Osteoblast (primary cell): ENCODE measurements at regions not wholly inside any gene's neighbourhood (a gene's known extent, or its start where the extent isn't known, plus 50 kb on each side); places are given as distances from the start of the nearest gene placed in this dataset.

ENCODE experiments used
- DNase-seq: peaks from one replicate; pipeline ENCODE4 v3.0.0; 2011; ENCODE audit warnings: low spot score, mixed read lengths; ENCODE audit not compliant: insufficient read length; ENCODE audit errors: missing footprints
- H2AFZ ChIP-seq: 2 replicates; pipeline ENCODE4 v1.6.0; 2011; ENCODE audit warnings: mild to moderate bottlenecking, low read length
- H3K27ac ChIP-seq: 2 replicates; pipeline ENCODE4 v1.5.1; 2011; ENCODE audit warnings: mild to moderate bottlenecking, low read depth, low read length, moderate library complexity
- H3K27me3 ChIP-seq: 2 replicates; pipeline ENCODE4 v1.6.0; 2012; ENCODE audit warnings: mild to moderate bottlenecking, control low read depth, inconsistent platforms, low read length, moderate library complexity; ENCODE audit not compliant: insufficient read depth
- H3K36me3 ChIP-seq: 2 replicates; pipeline ENCODE4 v1.5.1; 2011; ENCODE audit warnings: mild to moderate bottlenecking, low read length, control low read depth, moderate library complexity; ENCODE audit not compliant: insufficient read depth
- H3K4me1 ChIP-seq: 2 replicates; pipeline ENCODE4 v1.5.1; 2011; ENCODE audit warnings: mild to moderate bottlenecking, low read length, control low read depth, moderate library complexity; ENCODE audit not compliant: insufficient read depth
- H3K4me2 ChIP-seq: 2 replicates; pipeline ENCODE4 v1.6.0; 2011; ENCODE audit warnings: mild to moderate bottlenecking, low read length; ENCODE audit not compliant: insufficient read depth
- H3K4me3 ChIP-seq: fragments of 200-600 bp; sonication (generic); 3 replicates; pipeline ENCODE4 v1.5.1; 2012; ENCODE audit warnings: mild to moderate bottlenecking, low read length, inconsistent platforms; ENCODE audit not compliant: insufficient read depth
- H3K79me2 ChIP-seq: 2 replicates; pipeline ENCODE4 v1.6.0; 2012; ENCODE audit warnings: mild to moderate bottlenecking, low read length, control low read depth, inconsistent platforms; ENCODE audit not compliant: insufficient read depth
- H3K9me3 ChIP-seq: 2 replicates; pipeline ENCODE4 v1.5.1; 2011; ENCODE audit warnings: low read depth, low read length, control low read depth
- H4K20me1 ChIP-seq: 2 replicates; pipeline ENCODE4 v1.6.0; 2012; ENCODE audit warnings: mild to moderate bottlenecking, low read length, control low read depth; ENCODE audit not compliant: insufficient read depth
- TF ChIP-seq, protein P1 (sequence below): IDR thresholded peaks from 2 replicates; pipeline ENCODE4 v1.5.1; 2011; ENCODE audit warnings: mild to moderate bottlenecking, low read depth, low read length, moderate library complexity; ENCODE audit errors: extremely low read depth

DNA sequence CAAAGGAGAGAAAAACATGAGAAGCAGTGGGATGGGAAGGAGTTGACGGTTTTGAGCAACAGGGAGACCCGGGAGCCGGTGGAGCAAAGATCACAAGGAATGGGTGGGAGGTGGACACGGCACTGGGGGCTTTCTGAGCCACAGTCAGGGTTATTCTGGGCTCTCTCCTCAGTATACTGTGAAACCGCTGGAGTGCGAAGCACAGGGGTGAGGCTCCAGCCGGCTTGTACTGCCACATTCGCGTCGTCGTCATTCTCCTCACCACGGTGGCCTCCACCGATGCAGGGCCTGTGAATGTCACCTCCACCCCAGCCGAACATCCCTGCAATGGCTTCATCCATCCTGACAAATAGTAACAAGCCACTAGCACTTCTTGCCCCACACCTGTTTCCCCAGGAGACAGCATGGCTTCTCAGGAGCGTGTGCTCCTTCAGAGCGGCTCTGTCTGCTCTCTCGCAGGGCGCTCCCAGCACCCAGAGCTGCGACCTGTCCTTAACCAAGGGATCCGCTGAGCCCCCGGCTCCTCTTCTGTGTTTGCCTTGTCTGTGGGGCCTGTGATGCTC is 1165.3 kb downstream of the TBC1D22A start:
- Histone ChIP-seq H3K4me2 (no peak overlapping the region), H3K4me1 (no peaks in the 10 kb centered on the region)

DNA sequence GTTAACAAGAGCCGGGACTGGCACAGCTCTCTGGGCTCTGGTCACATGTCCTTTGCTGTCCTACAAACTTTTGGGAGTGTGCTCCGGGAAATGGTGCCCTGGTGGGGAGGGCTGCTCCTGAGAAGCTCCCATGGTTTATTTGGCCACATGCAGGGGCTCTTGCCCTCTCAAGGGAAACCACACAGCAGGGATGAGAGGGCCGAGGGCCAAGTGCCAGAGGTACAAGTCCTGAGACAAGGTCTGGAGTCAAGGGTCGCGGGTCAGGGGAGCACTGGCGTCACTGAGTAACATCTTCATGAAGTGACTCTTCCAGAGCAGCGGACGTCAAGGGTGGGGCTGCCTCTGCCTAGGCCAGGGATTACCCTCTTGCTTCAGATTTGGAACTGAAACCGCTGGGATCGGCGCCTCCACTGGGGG is 1160.6 kb downstream of the TBC1D22A start:
- Histone ChIP-seq H3K4me1 (no peaks in the 10 kb centered on the region), H3K4me2 (no peak overlapping the region), H3K27me3 (no peaks in the 10 kb centered on the region), H3K79me2 (no peaks in the 10 kb centered on the region), H3K4me3 (no peak overlapping the region), H3K9me3 (peaks cover 7% of the 10 kb centered on the region), H3K36me3 (no peaks in the 10 kb centered on the region), H4K20me1 (no peaks in the 10 kb centered on the region), H2AFZ (no peak overlapping the region), H3K27ac (no peak overlapping the region)
- DNase-seq: no peak
- TF ChIP-seq, protein P1, sequence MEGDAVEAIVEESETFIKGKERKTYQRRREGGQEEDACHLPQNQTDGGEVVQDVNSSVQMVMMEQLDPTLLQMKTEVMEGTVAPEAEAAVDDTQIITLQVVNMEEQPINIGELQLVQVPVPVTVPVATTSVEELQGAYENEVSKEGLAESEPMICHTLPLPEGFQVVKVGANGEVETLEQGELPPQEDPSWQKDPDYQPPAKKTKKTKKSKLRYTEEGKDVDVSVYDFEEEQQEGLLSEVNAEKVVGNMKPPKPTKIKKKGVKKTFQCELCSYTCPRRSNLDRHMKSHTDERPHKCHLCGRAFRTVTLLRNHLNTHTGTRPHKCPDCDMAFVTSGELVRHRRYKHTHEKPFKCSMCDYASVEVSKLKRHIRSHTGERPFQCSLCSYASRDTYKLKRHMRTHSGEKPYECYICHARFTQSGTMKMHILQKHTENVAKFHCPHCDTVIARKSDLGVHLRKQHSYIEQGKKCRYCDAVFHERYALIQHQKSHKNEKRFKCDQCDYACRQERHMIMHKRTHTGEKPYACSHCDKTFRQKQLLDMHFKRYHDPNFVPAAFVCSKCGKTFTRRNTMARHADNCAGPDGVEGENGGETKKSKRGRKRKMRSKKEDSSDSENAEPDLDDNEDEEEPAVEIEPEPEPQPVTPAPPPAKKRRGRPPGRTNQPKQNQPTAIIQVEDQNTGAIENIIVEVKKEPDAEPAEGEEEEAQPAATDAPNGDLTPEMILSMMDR: no peak

More for the DNA sequence above, 1165.3 kb downstream of the TBC1D22A start:
- no peak overlapping the region for H3K27ac ChIP-seq
- no peak for DNase-seq
- no peaks in the 10 kb centered on the region for H3K79me2 ChIP-seq
- H4K20me1 ChIP-seq: no peaks in the 10 kb centered on the region
- TF ChIP-seq, protein P1: no peak
- peaks cover 7% of the 10 kb centered on the region for H3K9me3 ChIP-seq
- H3K27me3 ChIP-seq: no peaks in the 10 kb centered on the region
- no peak overlapping the region for H3K4me3 ChIP-seq
- H2AFZ ChIP-seq: no peak overlapping the region
- no peaks in the 10 kb centered on the region for H3K36me3 ChIP-seq

DNA sequence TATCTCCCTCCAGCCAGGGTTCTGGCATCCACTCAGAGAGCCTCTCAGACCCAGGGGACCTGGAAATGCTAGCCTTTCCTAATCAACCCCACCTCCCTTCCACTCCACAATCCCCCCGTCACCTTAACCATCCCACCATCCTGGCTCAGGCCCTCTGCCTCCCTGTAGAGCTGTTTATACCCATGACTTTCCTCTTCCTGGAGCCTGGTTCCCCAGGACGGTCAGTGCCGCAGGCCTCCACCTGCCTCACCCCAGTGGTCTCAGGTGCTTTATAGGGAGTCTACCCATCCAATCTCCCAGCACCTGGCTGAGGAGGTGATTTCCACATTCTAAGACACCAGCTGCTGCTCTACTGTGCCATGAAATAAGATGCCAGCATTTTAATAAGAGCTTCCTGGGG is 1159.5 kb downstream of the TBC1D22A start:
- no peak overlapping the region for H3K27ac ChIP-seq
- H2AFZ ChIP-seq: no peak overlapping the region
- no peaks in the 10 kb centered on the region for H3K27me3 ChIP-seq
- no peaks in the 10 kb centered on the region for H3K36me3 ChIP-seq
- no peak overlapping the region for H3K4me3 ChIP-seq
- H3K79me2 ChIP-seq: no peaks in the 10 kb centered on the region
- H4K20me1 ChIP-seq: no peaks in the 10 kb centered on the region
- peaks cover 7% of the 10 kb centered on the region for H3K9me3 ChIP-seq
- no peak overlapping the region for H3K4me2 ChIP-seq
- H3K4me1 ChIP-seq: no peaks in the 10 kb centered on the region
- TF ChIP-seq, protein P1: no peak
- no peak for DNase-seq

DNA sequence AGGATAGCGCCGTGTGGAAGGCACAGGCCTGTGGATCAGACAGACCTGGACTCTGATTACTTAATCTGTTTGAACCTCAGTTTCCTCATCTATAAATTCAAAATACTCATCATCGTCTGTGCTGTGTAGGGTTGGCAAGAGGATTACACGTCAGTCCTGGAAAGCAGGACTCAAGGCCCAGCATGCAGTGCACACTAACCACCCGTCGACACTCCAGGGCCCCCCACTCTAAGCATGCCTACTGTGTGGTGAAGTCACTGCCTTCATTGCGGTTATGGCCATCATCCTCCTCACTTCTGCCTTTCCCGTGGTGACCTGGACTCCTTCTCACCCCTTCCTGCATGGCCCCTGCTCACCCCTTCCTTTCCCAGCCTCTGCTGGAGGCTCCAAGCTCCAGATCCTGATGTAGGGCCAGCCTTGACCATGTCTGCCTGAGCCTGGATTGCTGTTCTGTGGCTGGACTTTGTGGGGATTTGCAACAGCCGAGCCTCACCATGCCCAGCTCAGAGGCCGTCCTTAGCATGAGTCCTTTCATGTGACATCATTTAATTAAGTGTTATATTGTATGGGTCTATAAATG is 1158.0 kb downstream of the TBC1D22A start:
- Histone ChIP-seq H3K79me2 (no peaks in the 10 kb centered on the region), H3K36me3 (no peaks in the 10 kb centered on the region), H3K9me3 (peaks cover 3% of the 10 kb centered on the region), H3K4me2 (no peak overlapping the region), H2AFZ (no peak overlapping the region), H3K4me3 (no peak overlapping the region), H3K4me1 (no peaks in the 10 kb centered on the region), H3K27me3 (no peaks in the 10 kb centered on the region), H4K20me1 (no peaks in the 10 kb centered on the region), H3K27ac (no peak overlapping the region)
- TF ChIP-seq, protein P1: no peak
- DNase-seq: no peak
